HS-27A (cell line): ENCODE measurements at regions not wholly inside any gene's neighbourhood (a gene's known extent, or its start where the extent isn't known, plus 50 kb on each side); places are given as distances from the start of the nearest gene placed in this dataset.
"Not testable (repeated sequence)": the region's sequence is repeated elsewhere in the genome, so short reads cannot be mapped to it uniquely, and the experiment has no call there.

Experiments used
- DNase-seq: peaks from one replicate; pipeline ENCODE4 v3.0.0-alpha.2; 2012; ENCODE audit warnings: low read depth, missing footprints

- DNase-seq: not testable (repeated sequence)
Measured at GRCh38 chr1:109857702-109858101, 52.9 kb upstream of the CSF1 start.

GRCh38 chr1:109855986-109856385 lies 54.7 kb upstream of the CSF1 start:
- DNase-seq: not testable (repeated sequence)

- not testable (repeated sequence) for DNase-seq
Measured at GRCh38 chr1:109853972-109854371, 56.7 kb upstream of the CSF1 start.

GRCh38 chr1:109852221-109853015 lies 58.2 kb upstream of the CSF1 start:
- not testable (repeated sequence) for DNase-seq

GRCh38 chr1:109850827-109851226 lies 59.8 kb upstream of the CSF1 start:
- DNase-seq: no peak

- DNase-seq: no peak
Measured at GRCh38 chr1:109850194-109850593, 60.5 kb upstream of the CSF1 start.

GRCh38 chr1:109849655-109850054 lies 61.0 kb upstream of the CSF1 start:
- DNase-seq: no peak

- no peak for DNase-seq
Measured at GRCh38 chr1:109847251-109847650, 63.4 kb upstream of the CSF1 start.

- no peak for DNase-seq
Measured at GRCh38 chr1:109846846-109847245, 63.8 kb upstream of the CSF1 start.

GRCh38 chr1:109846162-109846561 lies 64.5 kb upstream of the CSF1 start:
- DNase-seq: no peak

GRCh38 chr1:109845658-109846057 lies 65.0 kb upstream of the CSF1 start:
- no peak for DNase-seq

- DNase-seq: no peak
Measured at GRCh38 chr1:109844609-109845008, 66.0 kb upstream of the CSF1 start.

- DNase-seq: no peak
Measured at GRCh38 chr1:109840011-109840629, 70.5 kb upstream of the CSF1 start.

- DNase-seq: not testable (repeated sequence)
Measured at GRCh38 chr1:109839276-109839675, 71.4 kb upstream of the CSF1 start.

- no peak for DNase-seq
Measured at GRCh38 chr1:109838838-109839240, 71.8 kb upstream of the CSF1 start.

GRCh38 chr1:109837852-109838570 lies 72.6 kb upstream of the CSF1 start:
- no peak for DNase-seq

GRCh38 chr1:109835645-109836044 lies 71.9 kb upstream of the EPS8L3 start:
- not testable (repeated sequence) for DNase-seq

- no peak for DNase-seq
Measured at GRCh38 chr1:109834951-109835350, 71.2 kb upstream of the EPS8L3 start.

- no peak for DNase-seq
Measured at GRCh38 chr1:109832945-109833344, 69.2 kb upstream of the EPS8L3 start.

GRCh38 chr1:109828756-109829505 lies 65.2 kb upstream of the EPS8L3 start:
- no peak for DNase-seq

GRCh38 chr1:109827986-109828385 lies 64.3 kb upstream of the EPS8L3 start:
- no peak for DNase-seq

- DNase-seq: no peak
Measured at GRCh38 chr1:109827466-109827865, 63.7 kb upstream of the EPS8L3 start.
